SHP77 treated with DMSO at 0.1 percent for 48 hours (cell line): ENCODE measurements at regions not wholly inside any gene's neighbourhood (a gene's known extent, or its start where the extent isn't known, plus 50 kb on each side); places are given as distances from the start of the nearest gene placed in this dataset.

Source experiments
- DNase-seq: peaks from one replicate; lab custom pipeline; 2025; lab: John Stamatoyannopoulos, UW

DNA sequence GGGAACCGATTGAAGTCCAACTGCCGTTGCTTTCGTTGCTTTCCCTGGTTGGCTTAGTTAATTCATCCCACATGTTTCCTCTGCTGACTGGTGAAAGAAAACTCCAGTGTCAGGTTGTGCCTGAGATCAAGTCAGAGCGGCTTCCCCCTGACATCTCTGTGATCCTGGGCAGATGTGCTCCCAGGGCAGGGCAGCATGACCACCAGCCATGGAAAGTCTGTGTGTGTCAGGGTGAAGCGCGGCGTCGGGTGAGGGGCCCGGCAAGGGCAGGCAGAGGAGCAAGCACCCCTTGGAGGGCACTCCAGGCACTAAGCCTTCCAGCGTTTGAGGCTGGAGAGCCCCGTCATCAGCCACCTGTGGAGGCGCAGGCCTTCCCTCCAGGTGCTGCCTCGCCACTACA lies 54.5 kb upstream of the IGF1 start:
- DNase-seq, result no peak

DNA sequence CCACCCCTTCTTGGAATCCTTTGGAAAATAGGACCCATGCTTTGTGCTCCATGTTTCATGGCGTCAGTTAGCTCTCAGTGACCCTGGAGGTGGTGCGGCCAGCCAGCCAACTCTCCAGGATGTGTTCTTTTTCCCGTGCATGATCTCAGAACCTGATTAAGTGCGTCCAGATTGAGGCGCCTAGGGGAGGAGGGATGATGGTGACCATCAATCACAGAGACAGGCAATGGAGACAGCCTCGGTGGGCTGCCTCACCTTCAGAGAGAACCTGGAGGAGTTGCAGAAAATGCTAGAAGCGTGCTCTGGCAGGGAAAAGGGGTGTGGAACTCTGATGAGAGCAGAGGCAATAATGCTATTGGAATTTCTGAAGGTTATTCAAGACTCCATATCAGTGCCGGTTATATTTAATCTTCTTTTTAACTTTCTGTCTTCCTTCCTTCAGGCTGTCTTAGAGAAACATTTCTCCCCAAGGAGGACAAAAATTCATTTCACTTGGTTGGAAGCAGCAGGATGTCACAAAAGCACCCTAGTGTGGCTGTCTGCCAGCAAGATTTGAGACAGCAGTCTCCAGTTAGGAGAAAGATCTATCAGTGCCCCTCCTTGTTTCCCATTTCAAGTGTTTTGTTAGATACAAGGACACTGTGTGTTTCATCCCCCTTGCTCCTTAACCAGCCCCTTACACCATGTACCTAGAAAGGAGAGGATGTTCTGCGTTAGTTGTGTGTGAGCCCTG lies 53.3 kb upstream of the IGF1 start:
- DNase-seq, result no peak
